Right lobe of liver (tissue), 6 donors: ENCODE measurements at regions not wholly inside any gene's neighbourhood (a gene's known extent, or its start where the extent isn't known, plus 50 kb on each side); places are given as distances from the start of the nearest gene placed in this dataset.

Experiments
- ATAC-seq, 4 donors: fragments of 200-7000 bp; cut with Tn5 transposase; one replicate each; pipeline ENCODE4 v1.9.1; 2020; ENCODE audit warnings: mild to moderate bottlenecking in 4 of 4, moderate library complexity in 4 of 4
- DNase-seq, 3 donors: peaks; one replicate each; pipeline ENCODE4 v3.0.0-alpha.2; 2020
- H3K27ac ChIP-seq, 3 donors: fragments of 200-600 bp; one replicate each; pipeline ENCODE4 v1.8.0; 2022
- H3K27me3 ChIP-seq, 2 donors: fragments of 200-600 bp; one replicate each; pipeline ENCODE4 v1.8.0; 2022
- H3K36me3 ChIP-seq, 4 donors: fragments of 200-600 bp; sonication (generic) in 1 of 4; one replicate each; pipeline versions ENCODE4 v1.5.1 to v1.8.0; 2017 to 2022; ENCODE audit warnings: control low read depth in 1 of 4
- H3K4me1 ChIP-seq, 4 donors: fragments of 200-600 bp; sonication (generic) in 1 of 4; one replicate each; pipeline versions ENCODE4 v1.5.1 to v1.8.0; 2017 to 2022; ENCODE audit warnings: control low read depth in 1 of 4
- H3K4me3 ChIP-seq, 3 donors: fragments of 200-600 bp; one replicate each; pipeline ENCODE4 v1.8.0; 2022
- H3K9me3 ChIP-seq, 4 donors: fragments of 200-600 bp; sonication (generic) in 1 of 4; one replicate each; pipeline versions ENCODE4 v1.5.1 to v1.8.0; 2017 to 2022; ENCODE audit warnings: control low read depth in 1 of 4
- POLR2A ChIP-seq: fragments of 450-650 bp; IDR thresholded peaks from one replicate; pipeline ENCODE4 v1.6.1; 2017; ENCODE audit warnings: antibody characterized with exemption, mild to moderate bottlenecking
- WGBS: methylation state at CpG from one replicate; pipeline ENCODE4 v1.1.6; 2018; ENCODE audit warnings: low coverage, low lambda C conversion rate; ENCODE audit not compliant: insufficient coverage; ENCODE audit errors: missing lambda C conversion rate; 5-methylcytosine and 5-hydroxymethylcytosine counted together
- intact Hi-C, 2 donors: fragments of 100-400 bp; cut with DNase I; formaldehyde crosslinking; loops; one replicate each; pipeline versions ENCODE4 v1.11.2 to v1.14.1; 2022
- TF ChIP-seq, protein P1 (sequence below), 4 donors: fragments of 200-600 bp in 3 of 4; fragments of 450-650 bp in 1 of 4; IDR thresholded peaks; one replicate each; pipeline versions ENCODE4 v1.5.1 to v1.8.0; 2016 to 2022; ENCODE audit warnings: antibody characterized with exemption in 4 of 4, mild to moderate bottlenecking in 2 of 4
- donor health status: DM: no; HTN: yes; CAD: no.
- donor health status: DM: no; HTN: no; CAD: no.
- donor health status: DM: no; HTN: no; CAD: no.
- donor health status: DM: no; HTN: yes; CAD: no.
- donor health status: DM: no; HTN: yes; CAD: no.

GRCh38 chr1:102758418-102758817 is 349.9 kb downstream of the COL11A1 start:
- no peak overlapping the region for H3K27ac ChIP-seq
- WGBS, result 46% methylated on average over 1 of the region's 1 CpG
- H3K4me1 ChIP-seq, result no peaks in the 10 kb centered on the region
- ATAC-seq (no peak), DNase-seq (no peak)
- H3K27me3 ChIP-seq, result no peaks in the 10 kb centered on the region
- intact Hi-C loops, result no loop called here
- TF ChIP-seq, protein P1, sequence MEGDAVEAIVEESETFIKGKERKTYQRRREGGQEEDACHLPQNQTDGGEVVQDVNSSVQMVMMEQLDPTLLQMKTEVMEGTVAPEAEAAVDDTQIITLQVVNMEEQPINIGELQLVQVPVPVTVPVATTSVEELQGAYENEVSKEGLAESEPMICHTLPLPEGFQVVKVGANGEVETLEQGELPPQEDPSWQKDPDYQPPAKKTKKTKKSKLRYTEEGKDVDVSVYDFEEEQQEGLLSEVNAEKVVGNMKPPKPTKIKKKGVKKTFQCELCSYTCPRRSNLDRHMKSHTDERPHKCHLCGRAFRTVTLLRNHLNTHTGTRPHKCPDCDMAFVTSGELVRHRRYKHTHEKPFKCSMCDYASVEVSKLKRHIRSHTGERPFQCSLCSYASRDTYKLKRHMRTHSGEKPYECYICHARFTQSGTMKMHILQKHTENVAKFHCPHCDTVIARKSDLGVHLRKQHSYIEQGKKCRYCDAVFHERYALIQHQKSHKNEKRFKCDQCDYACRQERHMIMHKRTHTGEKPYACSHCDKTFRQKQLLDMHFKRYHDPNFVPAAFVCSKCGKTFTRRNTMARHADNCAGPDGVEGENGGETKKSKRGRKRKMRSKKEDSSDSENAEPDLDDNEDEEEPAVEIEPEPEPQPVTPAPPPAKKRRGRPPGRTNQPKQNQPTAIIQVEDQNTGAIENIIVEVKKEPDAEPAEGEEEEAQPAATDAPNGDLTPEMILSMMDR (IDR thresholded peaks at IDR 0.05), result no peak
- TF ChIP-seq POLR2A, result no peak
- no peak overlapping the region for H3K4me3 ChIP-seq
- H3K9me3 ChIP-seq, result no peaks in the 10 kb centered on the region
- H3K36me3 ChIP-seq, result no peaks in the 10 kb centered on the region

DNA sequence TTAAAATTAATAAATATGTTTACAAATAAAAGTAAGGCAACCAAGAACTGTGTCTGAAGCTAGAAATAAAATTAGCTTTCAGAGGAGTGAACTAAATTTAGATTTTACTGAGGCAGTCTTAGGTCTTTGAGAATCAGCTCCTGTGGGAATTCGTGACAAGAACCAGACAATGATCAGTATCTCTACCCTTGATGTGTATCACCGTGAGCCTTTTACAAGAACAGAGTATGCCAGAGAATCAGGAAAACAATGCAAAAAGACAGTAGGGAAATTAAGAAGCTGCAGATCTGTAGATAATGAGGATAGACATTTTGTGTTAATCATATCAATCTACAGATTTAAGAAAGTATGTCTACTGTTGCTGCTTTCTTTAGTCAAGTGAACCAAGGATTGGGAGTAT is 351.0 kb downstream of the COL11A1 start:
- Histone ChIP-seq H3K9me3 (no peaks in the 10 kb centered on the region), H3K27ac (no peak overlapping the region), H3K36me3 (no peaks in the 10 kb centered on the region), H3K27me3 (no peaks in the 10 kb centered on the region), H3K4me3 (no peak overlapping the region), H3K4me1 (no peaks in the 10 kb centered on the region)
- intact Hi-C loops, result no loop called here
- 41% methylated on average over 2 of the region's 2 CpGs for WGBS
- TF ChIP-seq, protein P1 (IDR thresholded peaks at IDR 0.05), result no peak
- no peak for TF ChIP-seq POLR2A
- DNase-seq, result no peak
- no peak for ATAC-seq

DNA sequence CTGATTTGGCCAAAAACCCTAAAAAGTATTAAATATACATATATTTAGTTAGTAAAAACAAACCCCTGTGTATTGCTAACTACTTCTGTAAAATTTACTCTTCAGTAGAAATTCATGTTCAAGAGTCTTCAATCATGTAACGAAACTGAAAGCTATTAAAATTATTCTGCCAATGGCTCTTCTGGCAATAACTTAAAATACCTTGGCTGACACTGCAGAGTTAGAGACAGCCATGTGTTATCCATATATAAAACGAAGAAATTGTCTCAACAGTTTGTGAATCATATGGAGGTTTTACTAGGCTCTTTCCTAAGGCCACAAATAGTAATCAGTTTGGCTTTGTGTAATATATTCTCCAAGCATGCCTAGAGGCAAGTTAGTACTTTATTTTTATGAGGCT is 357.2 kb downstream of the COL11A1 start:
- H3K4me3 ChIP-seq, result no peak overlapping the region
- H3K9me3 ChIP-seq, result no peaks in the 10 kb centered on the region
- no peak for TF ChIP-seq POLR2A
- TF ChIP-seq, protein P1 (IDR thresholded peaks at IDR 0.05), result no peak
- 19% methylated on average over 2 of the region's 2 CpGs for WGBS
- H3K4me1 ChIP-seq, result no peaks in the 10 kb centered on the region
- no peaks in the 10 kb centered on the region for H3K36me3 ChIP-seq
- no peak overlapping the region for H3K27ac ChIP-seq
- intact Hi-C loops, result no loop called here
- no peak for DNase-seq
- H3K27me3 ChIP-seq, result no peaks in the 10 kb centered on the region
- no peak for ATAC-seq

DNA sequence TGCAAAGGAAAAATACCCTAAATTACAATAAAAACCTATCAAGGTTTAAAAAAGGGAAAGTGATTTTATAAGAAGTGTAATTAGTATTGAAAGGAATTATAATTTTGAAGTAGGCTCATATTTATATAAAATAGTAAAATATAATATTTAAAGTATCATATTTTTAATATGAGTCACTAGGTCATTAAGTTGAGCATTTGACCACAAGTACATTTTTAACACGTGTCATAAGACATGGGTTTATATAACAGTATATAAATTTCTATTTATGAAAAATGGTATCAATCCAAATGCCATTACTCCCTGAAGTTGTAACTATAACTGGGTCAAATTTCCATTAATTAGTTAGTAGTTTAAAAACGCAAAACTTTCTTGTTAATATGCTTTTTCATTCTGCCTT is 365.9 kb downstream of the COL11A1 start:
- 39% methylated on average over 2 of the region's 2 CpGs for WGBS
- no peak overlapping the region for H3K4me3 ChIP-seq
- H3K27ac ChIP-seq, result no peak overlapping the region
- no peaks in the 10 kb centered on the region for H3K9me3 ChIP-seq
- ATAC-seq, result no peak
- TF ChIP-seq POLR2A, result no peak
- H3K27me3 ChIP-seq, result no peaks in the 10 kb centered on the region
- H3K4me1 ChIP-seq, result no peaks in the 10 kb centered on the region
- no peaks in the 10 kb centered on the region for H3K36me3 ChIP-seq
- no peak for DNase-seq
- intact Hi-C loops, result no loop called here

GRCh38 chr1:102733491-102734236 is 374.7 kb downstream of the COL11A1 start:
- 42% methylated on average over 3 of the region's 3 CpGs for WGBS
- H3K9me3 ChIP-seq, result no peaks in the 10 kb centered on the region

More at GRCh38 chr1:102733491-102734236, 374.7 kb downstream of the COL11A1 start:
- DNase-seq (no peak), ATAC-seq (no peak)
- no peak overlapping the region for H3K27ac ChIP-seq
- no peaks in the 10 kb centered on the region for H3K4me1 ChIP-seq
- H3K4me3 ChIP-seq, result no peak overlapping the region
- intact Hi-C loops, result no loop called here
- TF ChIP-seq, protein P1 (IDR thresholded peaks at IDR 0.05), result no peak
- TF ChIP-seq POLR2A, result no peak
- H3K36me3 ChIP-seq, result no peaks in the 10 kb centered on the region
- H3K27me3 ChIP-seq, result no peaks in the 10 kb centered on the region
